Calu3 (cell line): ENCODE measurements at regions not wholly inside any gene's neighbourhood (a gene's known extent, or its start where the extent isn't known, plus 50 kb on each side); places are given as distances from the start of the nearest gene placed in this dataset.

Source experiments
- BruUV-seq: library from RNA; stranded (reverse); fragments of 400-500 nt; replicated peaks from 2 replicates; lab custom pipeline; 2021; lab: Mats Ljungman, UMichigan
- CTCF ChIA-PET: fragments of 300-600 bp; sonication (Branson Sonifier 250); formaldehyde crosslinking; loops from one replicate; lab custom pipeline; 2022; ENCODE audit warnings: antibody characterized with exemption; lab: Charles Lee
- DNase-seq: peaks from one replicate; pipeline ENCODE4 v3.0.0; 2022
- H3K27ac Mint-ChIP-seq: one replicate; pipeline ENCODE4 v1.8.0; 2022; ENCODE audit warnings: mixed read lengths; ENCODE audit not compliant: unreplicated experiment
- H3K27me3 Mint-ChIP-seq: one replicate; pipeline ENCODE4 v1.8.0; 2022; ENCODE audit warnings: mixed read lengths; ENCODE audit not compliant: unreplicated experiment
- H3K36me3 Mint-ChIP-seq: one replicate; pipeline ENCODE4 v1.8.0; 2022; ENCODE audit warnings: mild to moderate bottlenecking, moderate library complexity, mixed read lengths; ENCODE audit not compliant: insufficient read depth, unreplicated experiment
- H3K4me1 Mint-ChIP-seq: one replicate; pipeline ENCODE4 v1.8.0; 2022; ENCODE audit warnings: mild to moderate bottlenecking, low read depth, mixed read lengths; ENCODE audit not compliant: unreplicated experiment
- H3K4me3 Mint-ChIP-seq: one replicate; pipeline ENCODE4 v1.8.0; 2022; ENCODE audit warnings: mild to moderate bottlenecking, low read depth, moderate library complexity, mixed read lengths; ENCODE audit not compliant: unreplicated experiment
- H3K9me3 Mint-ChIP-seq: one replicate; pipeline ENCODE4 v1.8.0; 2022; ENCODE audit warnings: low read depth, mixed read lengths; ENCODE audit not compliant: unreplicated experiment
- CTCF ChIP-seq: fragments of 200-600 bp; IDR thresholded peaks from one replicate; pipeline ENCODE4 v1.8.0; 2022; ENCODE audit warnings: antibody characterized with exemption; ENCODE audit not compliant: unreplicated experiment
- intact Hi-C: fragments of 100-400 bp; cut with micrococcal nuclease; formaldehyde crosslinking; loops from one replicate; pipeline ENCODE4 v1.10.0; 2022; ENCODE audit not compliant: unreplicated experiment

GRCh38 chr5:17396247-17396646 is 101.8 kb upstream of the TAF11L2 start:
- Mint-ChIP-seq H3K27me3 (peaks cover 53% of the 10 kb centered on the region), H3K9me3 (peaks cover 3% of the 10 kb centered on the region), H3K27ac (no peak overlapping the region), H3K4me3 (no peak overlapping the region), H3K36me3 (no peaks in the 10 kb centered on the region), H3K4me1 (no peaks in the 10 kb centered on the region)
- BruUV-seq: no TSS peak
- intact Hi-C loops: no loop called here
- CTCF ChIA-PET: no interaction called here
- TF ChIP-seq CTCF: no peak
- no peak for DNase-seq

GRCh38 chr5:17398431-17398830 is 99.6 kb upstream of the TAF11L2 start:
- H3K4me3 Mint-ChIP-seq: no peak overlapping the region
- peaks cover 3% of the 10 kb centered on the region for H3K9me3 Mint-ChIP-seq
- CTCF ChIA-PET: no interaction called here
- BruUV-seq: no TSS peak
- intact Hi-C loops: no loop called here
- no peaks in the 10 kb centered on the region for H3K4me1 Mint-ChIP-seq
- no peak for TF ChIP-seq CTCF
- peaks cover 74% of the 10 kb centered on the region for H3K27me3 Mint-ChIP-seq
- no peak overlapping the region for H3K27ac Mint-ChIP-seq
- DNase-seq: no peak
- no peaks in the 10 kb centered on the region for H3K36me3 Mint-ChIP-seq

GRCh38 chr5:17398866-17399835 is 98.9 kb upstream of the TAF11L2 start:
- Mint-ChIP-seq H3K9me3 (peaks cover 3% of the 10 kb centered on the region), H3K27ac (no peak overlapping the region), H3K36me3 (no peaks in the 10 kb centered on the region), H3K4me1 (no peaks in the 10 kb centered on the region), H3K27me3 (peaks cover 82% of the 10 kb centered on the region), H3K4me3 (no peak overlapping the region)
- intact Hi-C loops: no loop called here
- no peak for DNase-seq
- BruUV-seq: no TSS peak
- CTCF ChIA-PET: no interaction called here
- no peak for TF ChIP-seq CTCF

- Mint-ChIP-seq H3K4me3 (no peak overlapping the region), H3K9me3 (peaks cover 3% of the 10 kb centered on the region), H3K4me1 (no peaks in the 10 kb centered on the region), H3K27me3 (peaks cover 86% of the 10 kb centered on the region), H3K27ac (no peak overlapping the region), H3K36me3 (no peaks in the 10 kb centered on the region)
- no peak for DNase-seq
- no TSS peak for BruUV-seq
- CTCF ChIA-PET: no interaction called here
- TF ChIP-seq CTCF: no peak
- intact Hi-C loops: no loop called here
These were observed 98.1 kb upstream of the TAF11L2 start for GRCh38 chr5:17399931-17400330.
